ENCODE measurements at regions not wholly inside any gene's neighbourhood (a gene's known extent, or its start where the extent isn't known, plus 50 kb on each side); places are given as distances from the start of the nearest gene placed in this dataset.
"Not testable (repeated sequence)": the region's sequence is repeated elsewhere in the genome, so short reads cannot be mapped to it uniquely, and the experiment has no call there.

GRCh38 chrX:128805236-128805635, 718.1 kb downstream of the SMARCA1 start:
- H3K4me3 ChIP-seq (ENCODE audit: control insufficient read depth, low read depth, low read length): no peak overlapping the region
- TF ChIP-seq CTCF (IDR thresholded peaks at IDR 0.05; ENCODE audit: control insufficient read depth, insufficient read depth, low read depth, low read length, missing control alignments): no peak
- DNase-seq (ENCODE audit: low read depth): no peak

- H3K4me3 ChIP-seq (ENCODE audit: control insufficient read depth, low read depth, low read length): no peak overlapping the region
- TF ChIP-seq CTCF (IDR thresholded peaks at IDR 0.05; ENCODE audit: control insufficient read depth, insufficient read depth, low read depth, low read length, missing control alignments): no peak
- no peak for DNase-seq (ENCODE audit: low read depth)
Measured at GRCh38 chrX:128804828-128805227, 718.5 kb downstream of the SMARCA1 start.

GRCh38 chrX:128800138-128800537, 723.2 kb downstream of the SMARCA1 start:
- H3K4me3 ChIP-seq (ENCODE audit: control insufficient read depth, low read depth, low read length): no peak overlapping the region
- DNase-seq (ENCODE audit: low read depth): no peak
- TF ChIP-seq CTCF (IDR thresholded peaks at IDR 0.05; ENCODE audit: control insufficient read depth, insufficient read depth, low read depth, low read length, missing control alignments): no peak

- not testable (repeated sequence) for DNase-seq (ENCODE audit: low read depth); H3K4me3 ChIP-seq (ENCODE audit: control insufficient read depth, low read depth, low read length)
Measured at GRCh38 chrX:128783139-128783538, 730.9 kb upstream of the ACTRT1 start.

- TF ChIP-seq CTCF (IDR thresholded peaks at IDR 0.05; ENCODE audit: control insufficient read depth, insufficient read depth, low read depth, low read length, missing control alignments): no peak
- DNase-seq (ENCODE audit: low read depth): no peak
- H3K4me3 ChIP-seq (ENCODE audit: control insufficient read depth, low read depth, low read length): no peak overlapping the region
Measured at GRCh38 chrX:128781506-128781905, 729.3 kb upstream of the ACTRT1 start.

- TF ChIP-seq CTCF (IDR thresholded peaks at IDR 0.05; ENCODE audit: control insufficient read depth, insufficient read depth, low read depth, low read length, missing control alignments): no peak
- no peak for DNase-seq (ENCODE audit: low read depth)
- H3K4me3 ChIP-seq (ENCODE audit: control insufficient read depth, low read depth, low read length): no peak overlapping the region
Measured at GRCh38 chrX:128780934-128781333, 728.7 kb upstream of the ACTRT1 start.

GRCh38 chrX:128769495-128769894, 717.3 kb upstream of the ACTRT1 start:
- H3K4me3 ChIP-seq (ENCODE audit: control insufficient read depth, low read depth, low read length): no peak overlapping the region
- no peak for DNase-seq (ENCODE audit: low read depth)
- no peak for TF ChIP-seq CTCF (IDR thresholded peaks at IDR 0.05; ENCODE audit: control insufficient read depth, insufficient read depth, low read depth, low read length, missing control alignments)

Data from AG09309 (cell line).